ENCODE measurements at regions not wholly inside any gene's neighbourhood (a gene's known extent, or its start where the extent isn't known, plus 50 kb on each side); places are given as distances from the start of the nearest gene placed in this dataset.

GRCh38 chr3:95254061-95254460 is 1191.2 kb downstream of the NSUN3 start:
- DNase-seq, result no peak
- Histone ChIP-seq H3K27ac (no peak overlapping the region), H3K4me3 (no peak overlapping the region), H3K36me3 (no peaks in the 10 kb centered on the region), H3K9me3 (peaks cover 0 to 16% (median 6%) of the 10 kb centered on the region in 4 donors), H3K27me3 (no peaks in the 10 kb centered on the region), H3K4me1 (no peaks in the 10 kb centered on the region)
- intact Hi-C loops (cut with DNase I; ENCODE audit: low total_unique reads), result no loop called here
- no peak for TF ChIP-seq CTCF (IDR thresholded peaks at IDR 0.05)

GRCh38 chr3:95254758-95255157 is 1191.9 kb downstream of the NSUN3 start:
- H3K27me3 ChIP-seq, result no peaks in the 10 kb centered on the region
- no peaks in the 10 kb centered on the region for H3K4me1 ChIP-seq
- peaks cover 0 to 16% (median 6%) of the 10 kb centered on the region in 4 donors for H3K9me3 ChIP-seq
- WGBS, 5 donors, result 76 to 89% (median 85%) methylated on average over 6 of the region's 6 CpGs
- TF ChIP-seq EP300 (IDR thresholded peaks at IDR 0.05) (no peak), POLR2A (IDR thresholded peaks at IDR 0.05) (no peak)
- H3K36me3 ChIP-seq, result no peaks in the 10 kb centered on the region
- no peak for DNase-seq
- intact Hi-C loops (cut with DNase I; ENCODE audit: low total_unique reads), result no loop called here
- no peak overlapping the region for H3K27ac ChIP-seq
- no peak overlapping the region for H3K4me3 ChIP-seq

GRCh38 chr3:95265129-95265528 is 1202.3 kb downstream of the NSUN3 start:
- WGBS, 5 donors, result 71 to 77% (median 72%) methylated on average over 3 of the region's 3 CpGs
- H3K9me3 ChIP-seq, result no peaks in the 10 kb centered on the region
- H3K4me1 ChIP-seq, result no peaks in the 10 kb centered on the region
- H3K27me3 ChIP-seq, result no peaks in the 10 kb centered on the region
- no peaks in the 10 kb centered on the region for H3K36me3 ChIP-seq
- H3K4me3 ChIP-seq, result no peak overlapping the region
- intact Hi-C loops (cut with DNase I; ENCODE audit: low total_unique reads), result no loop called here
- DNase-seq, result no peak
- no peak overlapping the region for H3K27ac ChIP-seq
- TF ChIP-seq POLR2AphosphoS5 (IDR thresholded peaks at IDR 0.05) (no peak), POLR2A (IDR thresholded peaks at IDR 0.05) (no peak), CTCF (IDR thresholded peaks at IDR 0.05) (no peak), EP300 (IDR thresholded peaks at IDR 0.05) (no peak)

GRCh38 chr3:95271395-95271794 is 1208.5 kb downstream of the NSUN3 start:
- intact Hi-C loops (cut with DNase I; ENCODE audit: low total_unique reads), result no loop called here
- no peak for DNase-seq
- H3K4me1 ChIP-seq, result no peaks in the 10 kb centered on the region
- TF ChIP-seq POLR2A (IDR thresholded peaks at IDR 0.05) (no peak), EP300 (IDR thresholded peaks at IDR 0.05) (no peak), POLR2AphosphoS5 (IDR thresholded peaks at IDR 0.05) (no peak), CTCF (IDR thresholded peaks at IDR 0.05) (no peak)
- H3K4me3 ChIP-seq, result no peak overlapping the region
- H3K27ac ChIP-seq, result no peak overlapping the region
- no peaks in the 10 kb centered on the region for H3K9me3 ChIP-seq
- 30 to 53% (median 40%) methylated on average over 1 of the region's 1 CpG for WGBS, 5 donors
- no peaks in the 10 kb centered on the region for H3K36me3 ChIP-seq
- H3K27me3 ChIP-seq, result no peaks in the 10 kb centered on the region

GRCh38 chr3:95272166-95272565 is 1209.3 kb downstream of the NSUN3 start:
- intact Hi-C loops (cut with DNase I; ENCODE audit: low total_unique reads), result no loop called here
- DNase-seq, result no peak
- H3K9me3 ChIP-seq, result no peaks in the 10 kb centered on the region
- WGBS, 5 donors, result 64 to 75% (median 74%) methylated on average over 3 of the region's 3 CpGs
- TF ChIP-seq POLR2A (IDR thresholded peaks at IDR 0.05), result no peak
- no peak for TF ChIP-seq EP300 (IDR thresholded peaks at IDR 0.05)
- no peak for TF ChIP-seq POLR2AphosphoS5 (IDR thresholded peaks at IDR 0.05)
- TF ChIP-seq CTCF (IDR thresholded peaks at IDR 0.05), result no peak
- no peaks in the 10 kb centered on the region for H3K36me3 ChIP-seq
- no peaks in the 10 kb centered on the region for H3K27me3 ChIP-seq
- H3K4me1 ChIP-seq, result no peaks in the 10 kb centered on the region
- H3K27ac ChIP-seq, result no peak overlapping the region
- no peak overlapping the region for H3K4me3 ChIP-seq

Measured in stomach (tissue), 8 donors.